IPS DF 6.9 (cell line): ENCODE measurements at regions not wholly inside any gene's neighbourhood (a gene's known extent, or its start where the extent isn't known, plus 50 kb on each side); places are given as distances from the start of the nearest gene placed in this dataset.

Source experiments
- DNase-seq: peaks from one replicate; pipeline ENCODE4 v3.0.0-alpha.2; 2013; ENCODE audit warnings: low read depth, low spot score
- H3K27ac ChIP-seq: one replicate; pipeline ENCODE4 v1.5.1; 2013; ENCODE audit warnings: low read length, control low read depth
- H3K27me3 ChIP-seq: 2 replicates; pipeline ENCODE4 v1.6.1; 2013; ENCODE audit warnings: mild to moderate bottlenecking, low read length; ENCODE audit not compliant: control insufficient read depth, insufficient read depth
- H3K36me3 ChIP-seq: 2 replicates; pipeline ENCODE4 v1.6.1; 2013; ENCODE audit warnings: low read length; ENCODE audit not compliant: control insufficient read depth, insufficient read depth
- H3K4me1 ChIP-seq: 2 replicates; pipeline ENCODE4 v1.6.1; 2013; ENCODE audit warnings: low read length; ENCODE audit not compliant: control insufficient read depth, insufficient read depth
- H3K4me3 ChIP-seq: 2 replicates; pipeline ENCODE4 v1.5.1; 2013; ENCODE audit warnings: mild to moderate bottlenecking, low read length
- H3K9me3 ChIP-seq: 2 replicates; pipeline ENCODE4 v1.6.1; 2013; ENCODE audit warnings: low read length, inconsistent platforms; ENCODE audit not compliant: control insufficient read depth, insufficient read depth
- WGBS: extraction: QIAGEN DNeasy Blood & Tissue Kit; methylation state at CpG from one replicate; pipeline ENCODE4 v1.1.7; 2013; ENCODE audit warnings: mixed read lengths, missing lambda C conversion rate; ENCODE audit not compliant: insufficient read length, insufficient coverage; 5-methylcytosine and 5-hydroxymethylcytosine counted together

DNA sequence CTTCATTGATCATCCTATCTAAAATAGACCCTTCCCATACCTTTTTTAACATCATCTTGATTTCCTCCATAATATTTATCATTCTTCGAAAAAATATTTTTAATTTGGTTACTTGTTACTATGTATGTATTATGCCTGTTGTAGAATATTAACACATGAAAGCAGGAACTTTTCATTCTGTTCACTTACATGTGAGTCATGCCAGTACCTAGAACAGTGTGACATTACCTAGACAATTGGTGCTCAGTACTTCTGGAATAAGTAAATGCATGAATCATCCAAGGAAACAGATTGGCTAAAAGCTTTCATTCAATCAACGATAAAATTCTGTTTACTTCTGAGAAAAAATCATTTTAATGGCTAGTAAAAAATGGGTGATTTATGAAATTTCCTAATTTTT lies 76.4 kb downstream of the CXXC4 start:
- Histone ChIP-seq H3K9me3 (no peaks in the 10 kb centered on the region), H3K4me3 (no peak overlapping the region), H3K4me1 (0 out of 2 replicates have a peak, but pooled peaks cover 3% of the 10 kb centered on the region), H3K36me3 (no peaks in the 10 kb centered on the region), H3K27me3 (no peaks in the 10 kb centered on the region), H3K27ac (no peak overlapping the region)
- WGBS: 100% methylated on average over 1 of the region's 2 CpGs
- DNase-seq: no peak

DNA sequence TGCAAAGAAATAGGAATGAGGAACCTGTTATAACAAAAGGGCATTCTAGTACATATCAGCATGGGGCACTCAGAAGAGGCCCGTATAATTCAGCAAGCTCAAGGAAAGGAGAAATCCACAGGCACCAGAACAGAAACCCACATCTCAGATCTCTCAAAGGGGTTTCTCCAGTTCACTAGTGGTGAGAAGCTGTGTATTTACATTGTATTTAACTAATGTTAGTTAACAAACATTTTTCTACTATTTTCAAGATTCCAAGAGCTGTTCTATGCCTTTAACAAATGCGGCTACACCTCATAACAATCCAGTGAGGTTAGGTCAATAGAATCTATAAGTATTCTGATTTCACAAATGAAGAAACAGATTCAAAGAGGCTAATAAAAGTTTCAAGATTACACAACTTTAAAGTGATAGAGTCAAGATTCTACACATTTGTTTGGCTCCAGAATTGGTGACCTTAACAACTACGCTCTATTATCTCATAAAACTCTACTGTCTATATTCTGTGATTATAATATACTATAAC lies 77.3 kb downstream of the CXXC4 start:
- Histone ChIP-seq H3K9me3 (no peaks in the 10 kb centered on the region), H3K4me3 (no peak overlapping the region), H3K36me3 (no peaks in the 10 kb centered on the region), H3K27ac (no peak overlapping the region), H3K27me3 (no peaks in the 10 kb centered on the region), H3K4me1 (0 out of 2 replicates have a peak, but pooled peaks cover 3% of the 10 kb centered on the region)
- WGBS: no CpG with 5 or more reads among the region's 3 CpGs
- DNase-seq: no peak

DNA sequence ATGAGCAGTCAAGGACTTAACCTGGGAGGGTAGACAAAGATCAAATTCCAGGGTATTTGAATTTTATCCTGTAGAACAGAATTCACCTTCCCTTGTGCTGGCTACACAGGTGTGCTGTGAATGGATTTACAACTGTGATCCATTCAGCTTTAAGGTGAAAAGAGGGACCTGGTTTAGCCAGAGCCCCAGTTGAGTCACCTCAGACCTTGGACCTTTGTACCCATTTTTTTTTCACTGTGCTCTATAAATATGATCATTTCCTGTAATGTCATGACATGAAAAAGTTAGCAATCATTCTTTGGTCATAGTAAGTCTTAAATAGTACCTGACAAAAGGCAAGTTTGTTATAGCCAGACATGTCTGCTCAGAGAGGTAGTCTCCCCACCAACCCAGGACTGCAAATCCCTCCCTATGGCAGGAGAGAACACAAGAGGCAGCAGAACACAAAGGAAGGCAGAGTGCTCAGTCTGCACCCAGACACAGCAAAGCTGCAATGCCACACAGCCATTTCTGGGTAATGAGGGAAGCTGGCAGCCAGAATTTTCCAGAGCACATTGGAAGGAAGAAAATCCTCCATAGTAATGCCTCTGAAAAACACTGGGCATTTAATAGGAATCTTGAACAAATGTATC lies 77.9 kb downstream of the CXXC4 start:
- Histone ChIP-seq H3K4me3 (no peak overlapping the region), H3K27me3 (no peaks in the 10 kb centered on the region), H3K27ac (no peak overlapping the region), H3K4me1 (0 out of 2 replicates have a peak, but pooled peaks cover 3% of the 10 kb centered on the region), H3K36me3 (no peaks in the 10 kb centered on the region), H3K9me3 (no peaks in the 10 kb centered on the region)
- no peak for DNase-seq

DNA sequence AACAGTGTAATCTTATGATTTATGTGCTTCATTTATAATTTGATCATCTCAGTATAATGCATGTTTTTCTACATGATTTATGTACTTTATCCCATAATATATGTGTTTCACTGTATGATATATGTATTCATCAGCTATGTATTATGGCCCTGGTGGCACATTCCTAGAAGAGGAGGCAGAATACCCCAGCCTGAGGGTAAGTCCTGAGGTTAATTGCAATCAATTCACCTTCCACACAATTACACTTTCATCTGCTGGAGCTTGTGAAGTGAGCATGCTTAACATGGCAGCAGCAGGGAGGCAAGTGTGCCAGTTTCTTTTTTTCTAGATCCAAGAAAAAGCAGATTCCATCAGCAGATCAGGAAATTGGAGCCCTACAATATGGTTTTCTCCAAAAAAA lies 81.2 kb downstream of the CXXC4 start:
- H3K36me3 ChIP-seq: no peaks in the 10 kb centered on the region
- DNase-seq: no peak
- no peaks in the 10 kb centered on the region for H3K9me3 ChIP-seq
- no peak overlapping the region for H3K4me3 ChIP-seq
- H3K27ac ChIP-seq: no peak overlapping the region
- H3K27me3 ChIP-seq: no peaks in the 10 kb centered on the region
- 0 out of 2 replicates have a peak, but pooled peaks cover 3% of the 10 kb centered on the region for H3K4me1 ChIP-seq

DNA sequence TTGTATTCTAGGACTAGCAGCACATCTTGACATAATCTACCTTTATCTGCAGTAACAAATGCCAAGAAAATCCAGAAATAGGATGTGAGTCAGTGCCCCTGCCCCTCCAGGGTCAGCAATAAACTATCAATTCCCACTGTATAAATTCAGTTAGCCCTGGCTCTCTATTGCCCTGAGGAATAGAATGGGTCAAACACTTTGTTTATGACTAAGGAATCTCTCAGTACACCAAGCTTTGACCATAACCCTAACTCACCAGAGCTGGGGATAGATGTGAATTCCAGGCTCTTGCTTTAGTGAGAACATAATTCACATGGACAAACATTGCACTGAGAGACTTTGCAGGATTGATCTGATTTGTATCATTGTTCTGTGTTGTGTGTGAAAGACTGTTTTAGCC lies 82.3 kb downstream of the CXXC4 start:
- Histone ChIP-seq H3K4me3 (no peak overlapping the region), H3K9me3 (no peaks in the 10 kb centered on the region), H3K4me1 (0 out of 2 replicates have a peak, but pooled peaks cover 3% of the 10 kb centered on the region), H3K27ac (no peak overlapping the region), H3K36me3 (no peaks in the 10 kb centered on the region), H3K27me3 (no peaks in the 10 kb centered on the region)
- no peak for DNase-seq

DNA sequence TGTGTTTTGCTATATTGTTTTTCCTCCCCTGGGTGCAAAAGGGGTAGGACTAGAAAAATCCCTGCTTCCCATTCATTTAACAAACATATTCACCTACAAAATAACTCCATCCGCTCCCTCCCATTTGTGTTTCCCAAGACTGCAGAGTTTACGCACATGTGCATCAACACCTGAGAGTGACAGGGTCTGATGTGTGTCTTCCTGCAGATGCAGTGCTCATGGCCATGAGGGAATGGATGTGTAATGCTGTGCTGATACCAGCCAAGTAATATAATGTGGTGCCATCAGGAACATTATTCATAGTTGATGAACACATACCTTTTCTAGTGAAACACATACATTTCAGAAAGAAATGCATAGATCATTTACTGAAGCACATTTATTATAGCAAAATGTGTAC lies 83.2 kb downstream of the CXXC4 start:
- DNase-seq: no peak
- H3K9me3 ChIP-seq: no peaks in the 10 kb centered on the region
- WGBS: no CpG with 5 or more reads among the region's 2 CpGs
- H3K36me3 ChIP-seq: no peaks in the 10 kb centered on the region
- H3K27me3 ChIP-seq: no peaks in the 10 kb centered on the region
- H3K27ac ChIP-seq: no peak overlapping the region
- H3K4me3 ChIP-seq: no peak overlapping the region
- H3K4me1 ChIP-seq: 0 out of 2 replicates have a peak, but pooled peaks cover 1% of the 10 kb centered on the region

DNA sequence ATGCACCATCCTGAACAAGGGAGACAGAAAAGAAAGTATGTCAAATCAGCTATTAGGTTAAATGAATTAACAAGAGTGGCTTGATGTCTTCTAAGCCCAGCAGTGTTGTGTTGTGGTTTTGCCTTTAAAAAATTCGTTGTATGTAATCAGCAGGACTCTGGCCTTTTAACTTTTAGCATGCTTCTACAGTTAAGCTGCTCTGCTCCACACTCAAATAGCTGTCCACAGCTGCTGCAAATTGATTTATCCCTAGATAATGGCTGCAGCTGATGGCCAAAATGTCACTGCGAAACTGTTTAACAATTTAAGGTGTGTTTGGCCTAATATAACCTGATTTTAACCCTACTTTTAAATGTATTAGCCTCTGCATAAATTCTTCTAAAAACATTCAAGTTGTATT lies 85.8 kb downstream of the CXXC4 start:
- H3K4me1 ChIP-seq: no peaks in the 10 kb centered on the region
- H3K27me3 ChIP-seq: no peaks in the 10 kb centered on the region
- H3K36me3 ChIP-seq: no peaks in the 10 kb centered on the region
- no CpG with 5 or more reads among the region's 2 CpGs for WGBS
- no peak for DNase-seq
- H3K9me3 ChIP-seq: no peaks in the 10 kb centered on the region
- no peak overlapping the region for H3K27ac ChIP-seq
- no peak overlapping the region for H3K4me3 ChIP-seq

DNA sequence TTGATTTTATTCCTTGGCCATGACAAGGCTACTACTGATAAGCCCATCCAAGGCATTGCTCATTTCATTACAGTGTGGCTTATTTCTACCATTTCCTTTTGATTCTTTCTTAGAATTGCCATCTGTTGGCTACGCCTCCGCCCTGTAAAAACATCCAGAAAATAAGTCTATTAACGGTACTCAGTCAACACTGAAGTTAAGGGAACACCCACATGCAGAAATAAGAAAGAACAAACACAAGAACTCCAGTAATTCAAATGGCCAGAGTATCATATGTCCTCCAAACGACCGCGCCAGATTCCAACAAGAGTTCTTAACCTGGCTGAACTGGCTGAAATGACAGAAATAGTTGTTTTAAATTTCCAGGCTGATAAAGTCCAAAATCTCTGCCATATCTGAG lies 90.3 kb downstream of the CXXC4 start:
- no peaks in the 10 kb centered on the region for H3K36me3 ChIP-seq
- H3K4me1 ChIP-seq: no peaks in the 10 kb centered on the region
- H3K27me3 ChIP-seq: no peaks in the 10 kb centered on the region
- DNase-seq: no peak
- no peak overlapping the region for H3K27ac ChIP-seq
- no peaks in the 10 kb centered on the region for H3K9me3 ChIP-seq
- WGBS: no CpG with 5 or more reads among the region's 6 CpGs
- no peak overlapping the region for H3K4me3 ChIP-seq

DNA sequence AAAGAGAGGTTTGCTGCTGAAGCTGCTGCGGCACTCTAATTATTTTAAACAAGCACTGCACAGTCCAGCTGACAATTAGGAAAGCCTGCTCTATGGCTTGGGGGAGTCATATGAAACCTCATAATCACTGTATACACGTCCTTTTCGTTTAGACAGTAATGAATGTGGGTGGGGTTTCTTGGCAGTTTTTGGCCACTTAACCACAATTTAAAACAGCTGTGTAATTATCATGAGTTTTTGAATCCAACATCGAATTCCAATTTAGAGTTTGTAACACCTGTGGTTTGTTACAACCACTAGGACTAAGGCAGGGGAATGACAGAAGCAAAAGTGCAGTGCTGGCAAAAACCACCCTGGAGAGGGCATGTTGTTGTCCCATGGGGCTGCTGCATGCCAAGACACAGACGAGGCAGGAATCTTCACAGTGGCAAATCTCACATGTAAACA lies 99.5 kb downstream of the CXXC4 start:
- Histone ChIP-seq H3K4me1 (no peaks in the 10 kb centered on the region), H3K9me3 (no peaks in the 10 kb centered on the region), H3K27ac (no peak overlapping the region), H3K4me3 (no peak overlapping the region), H3K36me3 (no peaks in the 10 kb centered on the region), H3K27me3 (no peaks in the 10 kb centered on the region)
- no CpG with 5 or more reads among the region's 5 CpGs for WGBS
- DNase-seq: no peak

DNA sequence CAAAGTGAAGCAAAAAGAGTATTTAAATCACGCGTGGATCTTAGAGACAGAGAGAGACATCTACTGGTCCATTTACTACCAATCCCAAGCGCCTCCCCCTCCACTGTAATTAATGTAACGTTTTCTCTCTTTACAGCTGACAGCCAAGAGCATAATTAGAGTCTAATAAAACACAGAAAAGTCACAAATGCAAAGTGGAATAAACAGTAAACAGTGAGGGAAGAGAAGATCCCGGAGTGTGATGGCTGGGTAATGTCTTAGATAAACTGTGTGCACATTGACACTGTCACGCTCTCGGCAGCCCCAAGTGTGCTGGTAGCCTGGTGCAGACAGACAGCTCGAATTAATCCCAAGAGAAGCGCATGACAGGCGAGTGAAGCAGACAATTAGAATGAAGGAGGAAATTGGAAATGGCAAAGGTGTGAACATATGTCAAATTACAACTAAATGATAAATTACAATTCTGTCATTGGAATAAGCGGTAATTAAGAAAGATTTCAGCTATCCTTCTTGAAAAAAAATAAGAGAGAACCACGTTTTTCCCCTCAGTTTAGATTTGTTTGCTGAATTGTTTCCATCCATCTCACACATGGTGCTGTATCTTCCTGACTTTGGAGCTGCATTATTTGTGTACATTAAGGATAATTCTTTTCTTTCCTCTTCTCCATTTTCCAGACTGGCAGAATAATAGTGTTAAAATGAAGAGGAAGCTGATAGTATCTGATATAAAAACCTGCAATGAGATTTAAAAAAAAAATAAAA lies 100.1 kb downstream of the CXXC4 start:
- Histone ChIP-seq H3K27ac (no peak overlapping the region), H3K9me3 (no peaks in the 10 kb centered on the region), H3K36me3 (no peaks in the 10 kb centered on the region), H3K4me3 (no peak overlapping the region), H3K4me1 (no peaks in the 10 kb centered on the region), H3K27me3 (no peaks in the 10 kb centered on the region)
- no CpG with 5 or more reads among the region's 12 CpGs for WGBS
- DNase-seq: no peak
